ENCODE measurements at regions not wholly inside any gene's neighbourhood (a gene's known extent, or its start where the extent isn't known, plus 50 kb on each side); places are given as distances from the start of the nearest gene placed in this dataset.

DNA sequence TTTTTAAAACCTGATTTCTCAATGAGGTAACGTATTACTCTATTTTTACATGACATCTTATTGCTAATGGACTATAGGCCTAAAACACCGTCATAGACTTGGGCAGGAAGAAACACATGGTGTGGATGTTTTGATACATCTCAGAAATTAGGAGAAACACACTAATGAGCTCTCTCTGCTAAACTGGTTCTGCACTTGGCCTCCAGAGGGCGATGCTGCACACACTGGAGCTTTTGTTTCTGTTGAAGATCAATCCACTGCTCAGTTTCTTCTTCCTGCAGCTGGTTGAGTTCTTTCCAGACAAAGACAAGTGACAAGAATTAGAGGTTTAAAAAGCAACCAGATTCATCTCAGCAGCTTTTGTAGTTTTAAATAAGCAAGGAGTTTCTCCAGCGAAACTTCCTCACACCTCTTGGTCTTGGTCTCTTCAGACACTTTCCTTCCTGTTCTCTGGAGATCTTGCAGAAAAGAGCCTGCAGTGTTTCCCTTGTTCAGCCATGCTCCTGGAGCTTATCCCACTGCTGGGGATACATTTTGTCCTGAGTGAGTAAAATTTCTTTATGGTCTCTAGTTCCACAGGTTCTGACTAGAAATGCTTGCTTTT is 178.5 kb upstream of the OR4E1 start:
- TF ChIP-seq, protein P1, sequence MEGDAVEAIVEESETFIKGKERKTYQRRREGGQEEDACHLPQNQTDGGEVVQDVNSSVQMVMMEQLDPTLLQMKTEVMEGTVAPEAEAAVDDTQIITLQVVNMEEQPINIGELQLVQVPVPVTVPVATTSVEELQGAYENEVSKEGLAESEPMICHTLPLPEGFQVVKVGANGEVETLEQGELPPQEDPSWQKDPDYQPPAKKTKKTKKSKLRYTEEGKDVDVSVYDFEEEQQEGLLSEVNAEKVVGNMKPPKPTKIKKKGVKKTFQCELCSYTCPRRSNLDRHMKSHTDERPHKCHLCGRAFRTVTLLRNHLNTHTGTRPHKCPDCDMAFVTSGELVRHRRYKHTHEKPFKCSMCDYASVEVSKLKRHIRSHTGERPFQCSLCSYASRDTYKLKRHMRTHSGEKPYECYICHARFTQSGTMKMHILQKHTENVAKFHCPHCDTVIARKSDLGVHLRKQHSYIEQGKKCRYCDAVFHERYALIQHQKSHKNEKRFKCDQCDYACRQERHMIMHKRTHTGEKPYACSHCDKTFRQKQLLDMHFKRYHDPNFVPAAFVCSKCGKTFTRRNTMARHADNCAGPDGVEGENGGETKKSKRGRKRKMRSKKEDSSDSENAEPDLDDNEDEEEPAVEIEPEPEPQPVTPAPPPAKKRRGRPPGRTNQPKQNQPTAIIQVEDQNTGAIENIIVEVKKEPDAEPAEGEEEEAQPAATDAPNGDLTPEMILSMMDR (IDR thresholded peaks at IDR 0.05) = peak in 5 of 6 experiments; percentile 31 to 54 (median 34)
- TF ChIP-seq POLR2A (IDR thresholded peaks at IDR 0.05) (no peak), POLR2AphosphoS5 (IDR thresholded peaks at IDR 0.05) (no peak)

Measured in upper lobe of left lung (tissue), 4 donors.